Esophagus mucosa (tissue), 1 donor: ENCODE measurements at regions not wholly inside any gene's neighbourhood (a gene's known extent, or its start where the extent isn't known, plus 50 kb on each side); places are given as distances from the start of the nearest gene placed in this dataset.

Experiments used
- ATAC-seq: fragments of 200-7000 bp; cut with Tn5 transposase; one replicate; pipeline ENCODE4 v1.9.1; 2020
- donor health status: DM: yes; HTN: yes; CAD: no.

DNA sequence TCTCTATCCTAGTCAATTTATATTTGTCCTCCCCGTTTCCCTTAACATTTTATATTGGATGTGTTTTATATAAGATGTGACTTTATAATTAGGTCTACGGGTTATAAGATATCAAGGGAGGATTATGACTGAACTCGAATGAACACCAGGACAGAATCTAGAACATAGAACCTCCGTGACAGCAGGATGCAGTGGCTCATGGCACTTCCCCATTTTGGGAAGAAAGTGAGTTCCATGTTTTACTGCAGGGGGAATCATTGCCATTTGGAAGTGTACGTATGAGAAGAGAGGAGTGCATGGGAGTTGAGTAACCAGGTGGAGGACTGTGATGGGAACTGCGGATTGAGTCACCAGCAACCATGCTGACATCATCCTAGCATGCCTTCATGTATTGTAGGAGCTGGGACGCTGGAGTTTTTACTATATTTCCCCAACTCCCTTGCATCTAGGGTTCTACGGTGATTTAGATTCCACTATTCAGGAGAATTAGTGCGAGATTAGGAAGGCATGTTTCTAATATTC, 56.1 kb upstream of the FOXC1 start:
- no peak for ATAC-seq

DNA sequence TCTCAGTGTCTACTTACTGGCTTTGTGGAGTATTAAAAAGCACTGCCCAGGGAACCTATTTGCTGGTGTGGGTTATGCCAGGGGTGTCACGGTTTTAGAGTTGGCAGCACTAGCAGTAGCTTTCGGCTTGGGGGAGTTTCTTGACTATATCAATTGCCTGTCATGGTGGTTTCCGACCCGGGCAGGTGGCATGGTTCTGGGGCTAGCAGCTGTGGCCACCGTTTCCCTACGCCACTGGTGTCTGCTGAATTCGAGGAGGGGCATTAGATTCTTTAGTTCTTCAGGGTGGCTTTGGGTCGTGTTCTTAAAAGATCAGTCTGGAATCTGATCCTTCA, 55.6 kb upstream of the FOXC1 start:
- no peak for ATAC-seq

DNA sequence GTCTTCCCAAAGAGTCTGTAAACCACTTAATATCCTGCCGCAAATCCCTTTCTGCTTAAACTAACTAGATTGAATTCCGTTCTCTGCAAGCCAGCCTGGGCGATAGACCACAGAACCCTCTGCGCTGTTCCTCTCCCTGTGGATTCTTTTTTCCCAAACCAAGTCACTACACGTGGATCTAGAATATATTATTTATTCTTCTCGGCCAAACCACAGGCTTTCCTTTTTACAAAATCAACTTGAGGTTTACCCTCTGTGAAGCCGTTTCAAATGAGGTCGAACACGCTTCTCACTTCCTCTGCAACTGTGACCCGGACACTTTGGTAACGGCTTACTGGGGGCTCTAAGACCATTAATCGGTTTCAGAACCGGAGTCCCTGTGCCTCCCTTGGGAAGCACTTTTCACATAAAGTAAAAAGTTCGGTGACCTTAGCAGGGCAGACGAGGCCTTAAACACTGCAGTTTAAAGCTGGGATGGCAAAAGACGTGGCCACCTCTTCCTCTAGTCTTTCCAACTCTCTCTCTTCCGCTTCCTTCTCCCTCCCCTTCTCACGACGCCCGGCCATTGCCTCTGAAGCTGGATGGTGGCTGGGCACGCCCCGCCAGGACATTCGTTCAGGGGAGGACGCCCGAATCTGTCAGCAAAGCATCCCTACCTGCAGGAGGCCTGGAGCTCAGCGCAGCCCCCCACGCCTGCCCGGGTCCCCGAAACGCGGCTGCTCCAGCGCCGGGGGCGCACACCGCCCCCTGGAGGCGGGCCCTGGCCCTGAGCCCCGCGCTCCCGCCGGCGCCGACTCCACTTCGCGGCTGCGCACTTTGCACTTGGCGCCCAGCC, 55.0 kb upstream of the FOXC1 start:
- ATAC-seq = peak; percentile 81

DNA sequence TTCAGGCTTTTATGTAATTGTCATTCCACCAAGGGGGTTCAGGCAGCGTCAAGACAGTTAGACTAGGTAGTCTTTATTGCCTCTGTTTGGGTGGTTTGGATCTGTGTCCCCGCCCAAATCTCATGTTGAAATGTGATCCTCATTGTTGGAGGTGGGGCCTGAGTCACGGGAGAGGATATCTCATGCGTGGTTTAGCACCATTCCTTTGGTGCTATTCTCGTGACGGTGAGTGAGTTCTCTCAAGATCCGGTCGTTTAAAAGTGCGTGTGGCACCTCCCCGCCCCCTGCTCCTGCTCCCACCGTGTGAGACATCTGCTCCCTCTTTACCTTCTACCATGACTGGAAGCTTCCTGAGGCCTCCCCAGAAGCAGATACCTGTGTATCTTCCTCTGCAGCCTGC, 51.3 kb upstream of the FOXC1 start:
- ATAC-seq = no peak
